IPS-18c (cell line): ENCODE measurements at regions not wholly inside any gene's neighbourhood (a gene's known extent, or its start where the extent isn't known, plus 50 kb on each side); places are given as distances from the start of the nearest gene placed in this dataset.

Source experiments
- H3K4me3 ChIP-seq: 2 replicates; pipeline ENCODE4 v1.7.0; 2013; ENCODE audit warnings: low read depth, mild to moderate bottlenecking, low read length, moderate library complexity; ENCODE audit not compliant: insufficient read depth
- H3K9me3 ChIP-seq: one replicate; pipeline ENCODE4 v1.6.1; 2013; ENCODE audit warnings: mild to moderate bottlenecking, low read length, moderate library complexity; ENCODE audit not compliant: control insufficient read depth, insufficient read depth

GRCh38 chr6:97813889-97814567 lies 531.0 kb upstream of the MMS22L start:
- no peaks in the 10 kb centered on the region for H3K9me3 ChIP-seq
- H3K4me3 ChIP-seq = no peak overlapping the region

- Histone ChIP-seq H3K4me3 (no peak overlapping the region), H3K9me3 (no peaks in the 10 kb centered on the region)
Observed at GRCh38 chr6:97815301-97815812, 532.3 kb upstream of the MMS22L start.

- no peak overlapping the region for H3K4me3 ChIP-seq
- no peaks in the 10 kb centered on the region for H3K9me3 ChIP-seq
Observed at GRCh38 chr6:97816526-97816925, 533.5 kb upstream of the MMS22L start.

- Histone ChIP-seq H3K4me3 (no peak overlapping the region), H3K9me3 (no peaks in the 10 kb centered on the region)
Observed at GRCh38 chr6:97819710-97820109, 536.7 kb upstream of the MMS22L start.

GRCh38 chr6:97820400-97820799 lies 537.4 kb upstream of the MMS22L start:
- Histone ChIP-seq H3K4me3 (no peak overlapping the region), H3K9me3 (no peaks in the 10 kb centered on the region)

GRCh38 chr6:97822632-97823031 lies 539.6 kb upstream of the MMS22L start:
- H3K4me3 ChIP-seq = no peak overlapping the region
- no peaks in the 10 kb centered on the region for H3K9me3 ChIP-seq

- H3K9me3 ChIP-seq = no peaks in the 10 kb centered on the region
- H3K4me3 ChIP-seq = no peak overlapping the region
Observed at GRCh38 chr6:97841763-97842162, 558.7 kb upstream of the MMS22L start.

GRCh38 chr6:97842521-97842920 lies 559.5 kb upstream of the MMS22L start:
- Histone ChIP-seq H3K9me3 (no peaks in the 10 kb centered on the region), H3K4me3 (no peak overlapping the region)

GRCh38 chr6:97849390-97849789 lies 566.4 kb upstream of the MMS22L start:
- Histone ChIP-seq H3K9me3 (no peaks in the 10 kb centered on the region), H3K4me3 (no peak overlapping the region)

- no peaks in the 10 kb centered on the region for H3K9me3 ChIP-seq
- H3K4me3 ChIP-seq = no peak overlapping the region
Observed at GRCh38 chr6:97850458-97851212, 567.6 kb upstream of the MMS22L start.

GRCh38 chr6:97863697-97864096 lies 580.7 kb upstream of the MMS22L start:
- H3K9me3 ChIP-seq = no peaks in the 10 kb centered on the region
- H3K4me3 ChIP-seq = no peak overlapping the region

GRCh38 chr6:97864366-97864765 lies 581.4 kb upstream of the MMS22L start:
- no peak overlapping the region for H3K4me3 ChIP-seq
- no peaks in the 10 kb centered on the region for H3K9me3 ChIP-seq

- H3K4me3 ChIP-seq = no peak overlapping the region
- no peaks in the 10 kb centered on the region for H3K9me3 ChIP-seq
Observed at GRCh38 chr6:97864826-97865225, 581.8 kb upstream of the MMS22L start.

GRCh38 chr6:97865612-97866011 lies 582.6 kb upstream of the MMS22L start:
- Histone ChIP-seq H3K9me3 (no peaks in the 10 kb centered on the region), H3K4me3 (no peak overlapping the region)

- H3K4me3 ChIP-seq = no peak overlapping the region
Observed at GRCh38 chr6:97866616-97867015, 583.6 kb upstream of the MMS22L start.

GRCh38 chr6:97867177-97867576 lies 584.2 kb upstream of the MMS22L start:
- H3K9me3 ChIP-seq = no peaks in the 10 kb centered on the region

More at GRCh38 chr6:97866616-97867015, 583.6 kb upstream of the MMS22L start:
- H3K9me3 ChIP-seq = no peaks in the 10 kb centered on the region

GRCh38 chr6:97870273-97870672 lies 587.3 kb upstream of the MMS22L start:
- H3K4me3 ChIP-seq = no peak overlapping the region

More at GRCh38 chr6:97867177-97867576, 584.2 kb upstream of the MMS22L start:
- H3K4me3 ChIP-seq = no peak overlapping the region

GRCh38 chr6:97876711-97877110 lies 593.7 kb upstream of the MMS22L start:
- H3K9me3 ChIP-seq = no peaks in the 10 kb centered on the region

More at GRCh38 chr6:97870273-97870672, 587.3 kb upstream of the MMS22L start:
- H3K9me3 ChIP-seq = no peaks in the 10 kb centered on the region

More at GRCh38 chr6:97876711-97877110, 593.7 kb upstream of the MMS22L start:
- no peak overlapping the region for H3K4me3 ChIP-seq
